HG02588 (cell line): ENCODE measurements at regions not wholly inside any gene's neighbourhood (a gene's known extent, or its start where the extent isn't known, plus 50 kb on each side); places are given as distances from the start of the nearest gene placed in this dataset.
A peak's percentile ranks its signal among the peaks of the same experiment; 100 is the strongest.
"Not testable (repeated sequence)": the region's sequence is repeated elsewhere in the genome, so short reads cannot be mapped to it uniquely, and the experiment has no call there.

Experiments
- ATAC-seq: cut with Tn5 transposase; IDR thresholded peaks from one replicate; pipeline ENCODE4 v1.9.1; 2021; ENCODE audit warnings: mild to moderate bottlenecking, moderate library complexity; ENCODE audit not compliant: unreplicated experiment

GRCh38 chr10:27347827-27348207 is 107.2 kb upstream of the ACBD5 start:
- ATAC-seq = not testable (repeated sequence)

- ATAC-seq = peak; percentile 47
These were observed 104.9 kb upstream of the ACBD5 start for GRCh38 chr10:27345455-27345920.

GRCh38 chr10:27344568-27345454 is 104.2 kb upstream of the ACBD5 start:
- peak; percentile 80 for ATAC-seq

GRCh38 chr10:27341001-27341400 is 100.4 kb upstream of the ACBD5 start:
- no peak for ATAC-seq

- ATAC-seq = not testable (repeated sequence)
These were observed 94.6 kb upstream of the ACBD5 start for GRCh38 chr10:27335246-27335645.

- no peak for ATAC-seq
These were observed 89.5 kb upstream of the ACBD5 start for GRCh38 chr10:27330074-27330473.

- no peak for ATAC-seq
These were observed 88.3 kb upstream of the ACBD5 start for GRCh38 chr10:27328946-27329345.

- not testable (repeated sequence) for ATAC-seq
These were observed 86.2 kb upstream of the ACBD5 start for GRCh38 chr10:27326748-27327147.

- ATAC-seq = peak; percentile 77
These were observed 79.3 kb upstream of the ACBD5 start for GRCh38 chr10:27319752-27320431.

GRCh38 chr10:27319139-27319538 is 78.5 kb upstream of the ACBD5 start:
- ATAC-seq = not testable (repeated sequence)

GRCh38 chr10:27315082-27315481 is 74.5 kb upstream of the ACBD5 start:
- ATAC-seq = not testable (repeated sequence)

- ATAC-seq = not testable (repeated sequence)
These were observed 73.0 kb upstream of the ACBD5 start for GRCh38 chr10:27313586-27313985.

- ATAC-seq = no peak
These were observed 72.3 kb upstream of the ACBD5 start for GRCh38 chr10:27312854-27313253.

- not testable (repeated sequence) for ATAC-seq
These were observed 71.2 kb upstream of the ACBD5 start for GRCh38 chr10:27311809-27312208.

- ATAC-seq = not testable (repeated sequence)
These were observed 57.9 kb upstream of the ACBD5 start for GRCh38 chr10:27298522-27298850.

- ATAC-seq = no peak
These were observed 57.4 kb upstream of the ACBD5 start for GRCh38 chr10:27297844-27298521.

GRCh38 chr10:27296285-27296684 is 55.7 kb upstream of the ACBD5 start:
- not testable (repeated sequence) for ATAC-seq

GRCh38 chr10:27291253-27291895 is 50.8 kb upstream of the ACBD5 start:
- peak; percentile 83 for ATAC-seq
